GM21515 (cell line): ENCODE measurements at regions not wholly inside any gene's neighbourhood (a gene's known extent, or its start where the extent isn't known, plus 50 kb on each side); places are given as distances from the start of the nearest gene placed in this dataset.

Source experiments
- ATAC-seq: cut with Tn5 transposase; IDR thresholded peaks from one replicate; pipeline ENCODE4 v1.9.1; 2021; ENCODE audit not compliant: unreplicated experiment

DNA sequence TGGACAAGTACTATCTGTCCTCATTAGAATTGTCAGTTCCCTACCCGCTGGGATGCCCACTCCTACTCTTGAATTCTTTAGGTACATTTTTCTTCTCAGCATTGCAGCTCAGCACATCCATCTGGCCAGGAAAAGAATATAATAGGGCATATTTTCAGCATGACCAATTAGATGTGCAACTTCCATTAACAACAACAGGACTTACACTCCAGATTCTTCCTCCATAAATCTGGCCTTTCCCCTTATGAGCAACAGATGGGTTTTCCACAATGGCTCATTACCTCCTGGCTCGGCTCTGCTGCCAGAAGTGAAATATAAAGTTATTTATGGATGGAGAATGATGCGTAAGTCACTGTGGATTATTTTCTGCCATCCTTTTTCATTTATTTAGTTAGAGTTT, 443.8 kb upstream of the TGFBR2 start:
- ATAC-seq = no peak

- no peak for ATAC-seq
Observed at GRCh38 chr3:30166535-30166934, 439.9 kb upstream of the TGFBR2 start.

GRCh38 chr3:30167541-30168011, 438.8 kb upstream of the TGFBR2 start:
- no peak for ATAC-seq

GRCh38 chr3:30169487-30169886, 436.9 kb upstream of the TGFBR2 start:
- ATAC-seq = no peak

GRCh38 chr3:30170681-30171438, 435.5 kb upstream of the TGFBR2 start:
- ATAC-seq = no peak

- ATAC-seq = no peak
Observed at GRCh38 chr3:30174357-30174756, 432.0 kb upstream of the TGFBR2 start.

- ATAC-seq = no peak
Observed at GRCh38 chr3:30180310-30181177, 425.9 kb upstream of the TGFBR2 start.

- no peak for ATAC-seq
Observed at GRCh38 chr3:30181178-30181465, 425.3 kb upstream of the TGFBR2 start.

- ATAC-seq = no peak
Observed at GRCh38 chr3:30181581-30181980, 424.8 kb upstream of the TGFBR2 start.

- no peak for ATAC-seq
Observed at GRCh38 chr3:30183421-30183820, 423.0 kb upstream of the TGFBR2 start.

DNA sequence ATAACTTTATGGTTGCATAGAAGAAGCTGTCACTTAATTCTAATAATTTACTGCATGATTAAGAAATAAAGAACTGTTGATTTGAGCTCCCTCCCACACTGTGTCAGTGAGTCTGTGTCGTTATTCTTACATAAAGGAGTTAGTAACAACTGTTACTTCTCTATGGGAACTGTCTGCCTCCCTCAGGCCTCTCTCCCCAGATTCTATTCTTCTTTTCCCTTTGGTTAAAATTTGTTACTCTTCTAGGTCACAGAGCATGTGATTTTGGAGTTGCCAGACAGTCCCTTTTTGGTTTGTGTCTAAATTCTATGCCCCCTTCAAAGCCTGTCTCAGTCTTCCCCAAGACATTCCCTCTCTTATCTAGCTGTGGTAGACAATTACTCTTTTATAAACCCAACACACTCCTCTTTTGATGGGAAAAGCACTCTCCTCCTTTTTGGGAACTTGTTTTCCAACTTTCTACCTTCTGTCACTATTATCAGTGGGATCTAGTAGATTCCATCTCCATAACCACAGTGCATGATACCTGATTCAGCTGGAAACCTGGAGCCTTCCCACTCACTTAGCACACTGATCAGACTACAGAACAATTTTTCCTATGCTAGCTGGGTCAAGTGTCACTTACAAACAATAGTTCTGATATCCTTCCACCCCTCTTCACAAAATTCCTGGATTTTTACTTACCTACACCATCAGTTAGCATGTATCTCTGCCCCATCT, 422.1 kb upstream of the TGFBR2 start:
- no peak for ATAC-seq

DNA sequence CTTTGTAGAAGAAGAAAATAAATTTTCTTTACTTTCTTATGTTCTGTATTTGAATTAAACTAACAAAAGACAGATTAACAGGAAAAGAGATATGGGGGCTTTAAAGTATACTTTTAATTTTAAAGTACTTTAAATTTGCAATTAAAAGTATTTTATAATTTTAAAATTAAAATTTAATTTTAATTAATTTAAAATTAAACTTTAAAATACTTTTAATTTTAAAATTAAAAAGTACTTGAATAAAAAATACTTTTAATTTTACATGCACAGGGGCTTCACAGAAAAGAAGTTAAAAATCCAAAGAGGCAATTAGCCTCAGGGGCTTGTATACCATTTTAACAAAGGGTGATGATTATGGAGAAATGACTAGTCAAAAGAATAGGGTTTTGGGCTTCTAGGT, 420.5 kb upstream of the TGFBR2 start:
- ATAC-seq = no peak

DNA sequence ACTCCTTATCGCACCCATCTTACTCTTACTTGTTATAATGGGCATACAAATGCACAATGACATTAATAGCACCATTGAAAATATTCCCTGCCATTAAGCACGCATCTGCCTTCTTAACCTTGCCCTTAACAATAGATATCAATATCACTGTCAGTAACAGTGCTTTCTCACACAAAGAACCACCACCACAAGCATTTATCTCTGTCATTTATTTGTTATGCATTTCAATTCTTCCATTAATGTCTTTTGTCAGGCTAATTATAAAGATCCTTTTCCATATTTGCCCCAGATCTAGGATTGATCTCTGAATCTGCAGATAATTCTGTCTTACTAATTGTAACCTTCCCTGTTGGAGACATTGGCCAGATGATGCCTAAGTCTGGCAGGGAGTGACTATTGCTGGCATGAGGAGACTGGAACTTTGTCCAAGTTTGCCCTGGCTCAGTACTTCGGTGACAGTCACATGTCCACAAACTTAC, 419.6 kb upstream of the TGFBR2 start:
- ATAC-seq = no peak

- ATAC-seq = no peak
Observed at GRCh38 chr3:30187366-30187765, 419.0 kb upstream of the TGFBR2 start.

DNA sequence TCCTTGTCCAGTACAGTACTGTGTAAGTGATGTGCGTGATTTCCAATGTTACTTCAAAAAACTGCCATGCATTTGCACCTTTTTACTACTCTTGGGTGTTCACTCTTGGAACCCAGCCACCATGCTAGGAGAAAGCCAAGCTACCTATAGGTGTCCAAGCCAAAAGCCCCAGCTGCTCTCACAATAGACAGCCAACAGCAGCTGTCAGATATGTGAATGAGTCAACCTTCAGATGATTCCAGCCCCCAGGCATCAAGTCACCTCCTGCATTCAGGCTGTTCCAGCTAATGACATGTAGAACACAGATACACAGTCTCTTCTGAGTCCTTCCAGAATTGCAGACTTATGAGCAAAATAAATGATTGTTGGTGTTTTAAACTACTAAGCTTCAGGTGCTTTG, 417.7 kb upstream of the TGFBR2 start:
- ATAC-seq = no peak

GRCh38 chr3:30189900-30190299, 416.5 kb upstream of the TGFBR2 start:
- ATAC-seq = no peak

- no peak for ATAC-seq
Observed at GRCh38 chr3:30193625-30194044, 412.8 kb upstream of the TGFBR2 start.

- no peak for ATAC-seq
Observed at GRCh38 chr3:30195352-30195751, 411.0 kb upstream of the TGFBR2 start.

DNA sequence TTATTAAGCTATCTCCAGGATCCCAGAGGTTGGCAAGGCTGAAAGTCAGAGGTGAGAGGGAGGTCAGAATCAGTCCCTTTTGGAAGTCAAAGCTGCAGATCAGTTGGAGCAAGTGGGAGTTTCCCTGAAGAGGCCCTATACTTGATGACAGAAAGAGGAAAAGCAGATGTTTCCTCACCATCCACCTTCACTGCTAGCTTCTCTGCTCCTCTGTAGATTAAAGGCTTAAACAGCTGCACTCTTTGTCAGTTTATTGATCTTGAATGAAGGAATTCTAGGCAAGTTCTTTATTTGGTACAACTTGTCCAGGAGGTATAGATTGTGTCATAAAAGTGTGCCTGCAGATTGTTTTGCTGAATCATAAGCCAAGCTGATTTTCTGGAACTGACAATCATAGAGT, 408.2 kb upstream of the TGFBR2 start:
- ATAC-seq = no peak

GRCh38 chr3:30199096-30199759, 407.2 kb upstream of the TGFBR2 start:
- ATAC-seq = peak; percentile 84

DNA sequence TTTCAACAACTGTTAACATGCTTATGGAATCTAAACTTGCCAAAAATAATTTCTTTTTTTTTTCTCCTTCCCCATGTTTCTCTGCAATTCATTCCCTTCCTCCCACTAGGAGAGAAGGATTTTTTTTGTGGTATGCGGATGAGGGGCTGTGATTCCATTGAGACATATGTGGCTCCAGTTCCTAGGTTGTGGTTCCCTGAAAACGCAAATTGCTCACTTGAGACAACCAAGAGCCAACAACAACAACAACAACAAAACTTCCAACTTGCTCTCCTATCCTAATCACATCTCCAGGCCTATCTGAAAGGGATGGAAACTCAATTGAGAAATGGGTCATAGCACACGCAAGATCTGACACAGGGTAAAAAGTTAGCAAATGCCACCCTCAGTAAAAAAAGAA, 406.5 kb upstream of the TGFBR2 start:
- ATAC-seq = no peak
